Fibroblast of the conjunctiva (primary cell): ENCODE measurements at regions not wholly inside any gene's neighbourhood (a gene's known extent, or its start where the extent isn't known, plus 50 kb on each side); places are given as distances from the start of the nearest gene placed in this dataset.
"Not testable (repeated sequence)": the region's sequence is repeated elsewhere in the genome, so short reads cannot be mapped to it uniquely, and the experiment has no call there.

Source experiments
- DNase-seq: peaks from one replicate; pipeline ENCODE4 v3.0.0-alpha.2; 2010; ENCODE audit warnings: low read depth

- no peak for DNase-seq
Measured at GRCh38 chr3:168975576-168975975, 687.9 kb downstream of the MECOM start.

GRCh38 chr3:168974617-168975403 is 688.7 kb downstream of the MECOM start:
- DNase-seq: no peak

- no peak for DNase-seq
Measured at GRCh38 chr3:168973897-168974296, 689.6 kb downstream of the MECOM start.

- no peak for DNase-seq
Measured at GRCh38 chr3:168973206-168973605, 690.3 kb downstream of the MECOM start.

GRCh38 chr3:168968609-168969008 is 694.9 kb downstream of the MECOM start:
- DNase-seq: no peak

GRCh38 chr3:168964736-168965135 is 698.8 kb downstream of the MECOM start:
- no peak for DNase-seq

- no peak for DNase-seq
Measured at GRCh38 chr3:168961271-168961670, 702.2 kb downstream of the MECOM start.

GRCh38 chr3:168959731-168960130 is 703.8 kb downstream of the MECOM start:
- no peak for DNase-seq

- DNase-seq: no peak
Measured at GRCh38 chr3:168958466-168958865, 705.0 kb downstream of the MECOM start.

GRCh38 chr3:168956076-168956475 is 707.4 kb downstream of the MECOM start:
- DNase-seq: no peak

- DNase-seq: peak; percentile 13
Measured at GRCh38 chr3:168952551-168952950, 711.0 kb downstream of the MECOM start.

- no peak for DNase-seq
Measured at GRCh38 chr3:168951884-168952283, 711.6 kb downstream of the MECOM start.

- no peak for DNase-seq
Measured at GRCh38 chr3:168951368-168951767, 712.1 kb downstream of the MECOM start.

- DNase-seq: no peak
Measured at GRCh38 chr3:168950622-168951021, 712.9 kb downstream of the MECOM start.

- no peak for DNase-seq
Measured at GRCh38 chr3:168939651-168940238, 723.8 kb downstream of the MECOM start.

GRCh38 chr3:168933614-168934013 is 729.9 kb downstream of the MECOM start:
- DNase-seq: no peak

- DNase-seq: not testable (repeated sequence)
Measured at GRCh38 chr3:168929997-168930396, 733.5 kb downstream of the MECOM start.

- no peak for DNase-seq
Measured at GRCh38 chr3:168926426-168926825, 737.1 kb downstream of the MECOM start.

- DNase-seq: no peak
Measured at GRCh38 chr3:168925568-168925967, 737.9 kb downstream of the MECOM start.

GRCh38 chr3:168914662-168915061 is 748.9 kb downstream of the MECOM start:
- DNase-seq: no peak

GRCh38 chr3:168909260-168909659 is 754.3 kb downstream of the MECOM start:
- no peak for DNase-seq

GRCh38 chr3:168895419-168895818 is 768.1 kb downstream of the MECOM start:
- no peak for DNase-seq

GRCh38 chr3:168894214-168894613 is 769.3 kb downstream of the MECOM start:
- no peak for DNase-seq

- DNase-seq: no peak
Measured at GRCh38 chr3:168889666-168890065, 773.8 kb downstream of the MECOM start.
